CD14-positive monocyte (primary cell): ENCODE measurements at regions not wholly inside any gene's neighbourhood (a gene's known extent, or its start where the extent isn't known, plus 50 kb on each side); places are given as distances from the start of the nearest gene placed in this dataset.

Experiments
- DNase-seq, 3 donors: peaks; one replicate each; pipeline ENCODE4 v3.0.0-alpha.2; 2011 to 2022
- H2AFZ ChIP-seq: 2 replicates; pipeline ENCODE4 v1.6.0; 2012; ENCODE audit warnings: mild to moderate bottlenecking, low read depth, low read length, inconsistent platforms; ENCODE audit not compliant: insufficient read depth, poor library complexity, severe bottlenecking
- H3K27ac ChIP-seq, 2 donors: 1 replicate in 1 of 2; 2 replicates in 1 of 2; pipeline ENCODE4 v1.5.1; 2012 to 2013; ENCODE audit warnings: low read length in 2 of 2, control low read depth in 1 of 2, inconsistent platforms in 1 of 2, low read depth in 1 of 2, mild to moderate bottlenecking in 1 of 2
- H3K27me3 ChIP-seq, 2 donors: one replicate each; pipeline versions ENCODE4 v1.6.0 to v1.6.1; 2011 to 2013; ENCODE audit warnings: low read length in 2 of 2; ENCODE audit not compliant: control insufficient read depth in 2 of 2, insufficient read depth in 2 of 2
- H3K36me3 ChIP-seq, 2 donors: replicated peaks in 1 of 2; 1 replicate in 1 of 2; 2 replicates in 1 of 2; pipeline versions ENCODE4 v1.5.1 to v1.6.1; 2012 to 2013; ENCODE audit warnings: low read length in 2 of 2, control low read depth in 1 of 2, inconsistent platforms in 1 of 2, mild to moderate bottlenecking in 1 of 2; ENCODE audit not compliant: insufficient read depth in 2 of 2, control insufficient read depth in 1 of 2
- H3K4me1 ChIP-seq, 2 donors: 1 replicate in 1 of 2; 2 replicates in 1 of 2; pipeline versions ENCODE4 v1.5.1 to v1.6.1; 2012 to 2013; ENCODE audit warnings: low read length in 2 of 2, control low read depth in 1 of 2, inconsistent platforms in 1 of 2, mild to moderate bottlenecking in 1 of 2, moderate library complexity in 1 of 2; ENCODE audit not compliant: insufficient read depth in 2 of 2, control insufficient read depth in 1 of 2
- H3K4me2 ChIP-seq: replicated peaks from 2 replicates; pipeline ENCODE3; 2012; ENCODE audit warnings: low read length, moderate library complexity, mild to moderate bottlenecking; ENCODE audit not compliant: poor library complexity, severe bottlenecking; ENCODE audit errors: extremely low read depth
- H3K4me3 ChIP-seq, 3 experiments: fragments of 200-600 bp in 1 of 3; sonication (generic) in 1 of 3; replicated peaks in 1 of 3; 1 replicate in 2 of 3; 2 replicates in 1 of 3; pipeline ENCODE4 v1.5.1; 2011 to 2013; ENCODE audit warnings: low read length in 3 of 3, mild to moderate bottlenecking in 3 of 3, control low read depth in 2 of 3, low read depth in 2 of 3, inconsistent platforms in 1 of 3, moderate library complexity in 1 of 3
- H3K79me2 ChIP-seq: 2 replicates; pipeline ENCODE4 v1.6.0; 2012; ENCODE audit warnings: mild to moderate bottlenecking, control low read depth, inconsistent platforms, low read length, moderate library complexity; ENCODE audit not compliant: insufficient read depth
- H3K9ac ChIP-seq: 2 replicates; pipeline ENCODE4 v1.6.0; 2017; ENCODE audit warnings: low read length, mild to moderate bottlenecking; ENCODE audit not compliant: insufficient read depth, poor library complexity, severe bottlenecking
- H3K9me3 ChIP-seq, 2 donors: replicated peaks in 1 of 2; 1 replicate in 1 of 2; 2 replicates in 1 of 2; pipeline versions ENCODE4 v1.5.1 to v1.6.1; 2012 to 2013; ENCODE audit warnings: low read length in 2 of 2, control low read depth in 1 of 2; ENCODE audit not compliant: control insufficient read depth in 1 of 2, insufficient read depth in 1 of 2
- H4K20me1 ChIP-seq: 2 replicates; pipeline ENCODE4 v1.6.0; 2012; ENCODE audit warnings: mild to moderate bottlenecking, low read length, control low read depth, moderate library complexity; ENCODE audit not compliant: insufficient read depth
- H3K27ac Mint-ChIP-seq, 7 donors: one replicate each; pipeline ENCODE4 v1.8.0; 2020; ENCODE audit warnings: mild to moderate bottlenecking in 7 of 7, mixed read lengths in 7 of 7, moderate library complexity in 6 of 7, inconsistent platforms in 2 of 7
- H3K27me3 Mint-ChIP-seq, 3 donors: one replicate each; pipeline ENCODE4 v1.8.0; 2021 to 2022; ENCODE audit warnings: low read depth in 3 of 3, mild to moderate bottlenecking in 3 of 3, mixed read lengths in 3 of 3, moderate library complexity in 3 of 3, inconsistent platforms in 1 of 3
- H3K36me3 Mint-ChIP-seq, 2 donors: one replicate each; pipeline ENCODE4 v1.8.0; 2020; ENCODE audit warnings: mixed read lengths in 2 of 2, inconsistent platforms in 1 of 2, mild to moderate bottlenecking in 1 of 2
- H3K4me1 Mint-ChIP-seq: one replicate; pipeline ENCODE4 v1.8.0; 2020; ENCODE audit warnings: mild to moderate bottlenecking, mixed read lengths
- H3K4me3 Mint-ChIP-seq, 2 donors: one replicate each; pipeline ENCODE4 v1.8.0; 2020; ENCODE audit warnings: mild to moderate bottlenecking in 2 of 2, mixed read lengths in 2 of 2, moderate library complexity in 1 of 2
- H3K9me3 Mint-ChIP-seq, 7 donors: one replicate each; pipeline ENCODE4 v1.8.0; 2020 to 2022; ENCODE audit warnings: mixed read lengths in 7 of 7, mild to moderate bottlenecking in 6 of 7, moderate library complexity in 6 of 7, inconsistent platforms in 2 of 7
- CTCF ChIP-seq: fragments of 200-600 bp; IDR thresholded peaks from one replicate; pipeline ENCODE4 v1.8.0; 2022; ENCODE audit warnings: antibody characterized with exemption, mild to moderate bottlenecking
- WGBS: methylation state at CpG from one replicate; pipeline ENCODE4 v1.1.5; 2013; ENCODE audit warnings: missing lambda C conversion rate; ENCODE audit not compliant: insufficient coverage; 5-methylcytosine and 5-hydroxymethylcytosine counted together
- intact Hi-C, 2 donors: fragments of 100-400 bp; cut with micrococcal nuclease; formaldehyde crosslinking; loops; one replicate each; pipeline versions ENCODE4 v1.15.0 to v1.15.1; 2023

GRCh38 chr6:137799950-137800568 lies 67.0 kb upstream of the TNFAIP3 start:
- Histone ChIP-seq H3K4me1 (peaks cover 0 to 11% of the 10 kb centered on the region in 2 donors), H3K9ac (no peak overlapping the region), H3K4me3 (no peak overlapping the region), H3K9me3 (no peaks in the 10 kb centered on the region), H3K4me2 (no peak overlapping the region), H4K20me1 (no peaks in the 10 kb centered on the region), H3K79me2 (no peaks in the 10 kb centered on the region), H2AFZ (no peak overlapping the region), H3K36me3 (no peaks in the 10 kb centered on the region), H3K27me3 (no peaks in the 10 kb centered on the region), H3K27ac (no peak overlapping the region)
- peak; percentile 73 to 84 (median 78) for DNase-seq
- no peaks in the 10 kb centered on the region for H3K27me3 Mint-ChIP-seq
- H3K4me3 Mint-ChIP-seq, result no peak overlapping the region
- intact Hi-C loops, result no loop called here
- WGBS, result no CpG with 5 or more reads among the region's 3 CpGs
- H3K36me3 Mint-ChIP-seq, result peaks cover 3% of the 10 kb centered on the region in 2 donors
- peaks cover 16% of the 10 kb centered on the region for H3K4me1 Mint-ChIP-seq
- peak; percentile 69 for TF ChIP-seq CTCF
- peak overlapping the region in 4 of 7 donors; percentile 42 to 88 (median 62) for H3K27ac Mint-ChIP-seq
- H3K9me3 Mint-ChIP-seq, result peaks cover 0 to 11% (median 2%) of the 10 kb centered on the region in 7 donors

GRCh38 chr6:137800762-137801161 lies 66.3 kb upstream of the TNFAIP3 start:
- Mint-ChIP-seq H3K4me1 (peaks cover 16% of the 10 kb centered on the region), H3K4me3 (no peak overlapping the region), H3K9me3 (peaks cover 0 to 11% (median 2%) of the 10 kb centered on the region in 7 donors), H3K36me3 (peaks cover 3% of the 10 kb centered on the region in 2 donors), H3K27ac (peak overlapping the region in 3 of 7 donors; percentile 11 to 42 (median 11)), H3K27me3 (no peaks in the 10 kb centered on the region)
- Histone ChIP-seq H3K9ac (no peak overlapping the region), H3K9me3 (no peaks in the 10 kb centered on the region), H3K36me3 (no peaks in the 10 kb centered on the region), H3K79me2 (no peaks in the 10 kb centered on the region), H3K27me3 (no peaks in the 10 kb centered on the region), H4K20me1 (no peaks in the 10 kb centered on the region), H3K4me1 (peaks cover 0 to 11% of the 10 kb centered on the region in 2 donors), H2AFZ (no peak overlapping the region), H3K27ac (no peak overlapping the region), H3K4me2 (no peak overlapping the region), H3K4me3 (no peak overlapping the region)
- TF ChIP-seq CTCF, result no peak
- no peak for DNase-seq
- intact Hi-C loops, result no loop called here
- WGBS, result 100% methylated on average over 2 of the region's 2 CpGs
